B cell (primary cell): ENCODE measurements at regions not wholly inside any gene's neighbourhood (a gene's known extent, or its start where the extent isn't known, plus 50 kb on each side); places are given as distances from the start of the nearest gene placed in this dataset.

Experiments
- ATAC-seq: fragments of 200-7000 bp; cut with Tn5 transposase; one replicate; pipeline ENCODE4 v1.10.0; 2021; ENCODE audit warnings: low read depth, mild to moderate bottlenecking, moderate number of reproducible peaks, moderate library complexity
- CTCF ChIA-PET: fragments of 350-600 bp; sonication (Branson Sonifier 250); formaldehyde crosslinking; loops from one replicate; lab custom pipeline; 2021; ENCODE audit warnings: antibody characterized with exemption, inconsistent platforms; lab: Charles Lee
- POLR2A ChIA-PET: fragments of 350-600 bp; sonication (Branson Sonifier 250); formaldehyde crosslinking; loops from one replicate; lab custom pipeline; 2021; ENCODE audit warnings: antibody characterized with exemption; lab: Charles Lee
- DNase-seq: peaks from one replicate; pipeline ENCODE4 v3.0.0; 2013
- H2AFZ ChIP-seq: 2 replicates; pipeline ENCODE4 v1.6.1; 2012; ENCODE audit warnings: mild to moderate bottlenecking, low read depth, low read length; ENCODE audit not compliant: insufficient read depth, poor library complexity, severe bottlenecking
- H3K27ac ChIP-seq, 2 donors: 1 replicate in 1 of 2; 2 replicates in 1 of 2; pipeline ENCODE4 v1.5.1; 2012 to 2013; ENCODE audit warnings: low read length in 2 of 2, mild to moderate bottlenecking in 2 of 2, moderate library complexity in 1 of 2
- H3K27me3 ChIP-seq, 4 experiments: fragments of 200-600 bp in 1 of 4; sonication (generic) in 1 of 4; replicated peaks in 1 of 4; 1 replicate in 2 of 4; 2 replicates in 2 of 4; pipeline versions ENCODE4 v1.6.1 to v1.7.0; 2013 to 2016; ENCODE audit warnings: low read length in 3 of 4, mild to moderate bottlenecking in 2 of 4, mixed read lengths in 1 of 4, moderate library complexity in 1 of 4; ENCODE audit not compliant: insufficient read depth in 4 of 4, control insufficient read depth in 3 of 4; ENCODE audit errors: control extremely low read depth in 1 of 4
- H3K36me3 ChIP-seq, 2 experiments: replicated peaks in 1 of 2; 1 replicate in 1 of 2; 2 replicates in 1 of 2; pipeline versions ENCODE4 v1.6.1 to v1.7.1; 2013; ENCODE audit warnings: low read length in 1 of 2; ENCODE audit not compliant: insufficient read depth in 2 of 2, control insufficient read depth in 1 of 2; ENCODE audit errors: control extremely low read depth in 1 of 2, extremely low read depth in 1 of 2
- H3K4me1 ChIP-seq, 2 donors: fragments of 200-600 bp in 1 of 2; sonication (generic) in 1 of 2; 1 replicate in 1 of 2; 2 replicates in 1 of 2; pipeline versions ENCODE4 v1.5.1 to v1.6.1; 2013 to 2017; ENCODE audit warnings: low read length in 2 of 2; ENCODE audit not compliant: control insufficient read depth in 2 of 2, insufficient read depth in 2 of 2
- H3K4me2 ChIP-seq: replicated peaks from 2 replicates; pipeline ENCODE3; 2012; ENCODE audit warnings: mild to moderate bottlenecking, low read depth, low read length; ENCODE audit not compliant: poor library complexity, severe bottlenecking
- H3K4me3 ChIP-seq, 5 experiments: fragments of 200-600 bp in 1 of 5; sonication (generic) in 1 of 5; 1 replicate in 3 of 5; 2 replicates in 2 of 5; pipeline versions ENCODE4 v1.5.1 to v1.7.0; 2011 to 2016; ENCODE audit warnings: low read length in 4 of 5, mild to moderate bottlenecking in 4 of 5, low read depth in 2 of 5, control low read depth in 1 of 5, moderate library complexity in 1 of 5; ENCODE audit not compliant: insufficient read depth in 1 of 5; ENCODE audit errors: control extremely low read depth in 1 of 5, extremely low read depth in 1 of 5
- H3K79me2 ChIP-seq: fragments of 200-600 bp; sonication (generic); one replicate; pipeline ENCODE4 v1.6.0; 2016; ENCODE audit warnings: low read length; ENCODE audit not compliant: control insufficient read depth, insufficient read depth
- H3K9ac ChIP-seq: fragments of 200-600 bp; sonication (generic); 2 replicates; pipeline ENCODE4 v1.6.1; 2017; ENCODE audit warnings: mild to moderate bottlenecking, low read length, moderate library complexity
- H3K9me3 ChIP-seq, 3 donors: one replicate each; pipeline versions ENCODE4 v1.6.1 to v1.7.1; 2013; ENCODE audit warnings: low read length in 2 of 3; ENCODE audit not compliant: control insufficient read depth in 2 of 3, insufficient read depth in 1 of 3; ENCODE audit errors: control extremely low read depth in 1 of 3
- H4K20me1 ChIP-seq: 2 replicates; pipeline ENCODE4 v1.6.0; 2012; ENCODE audit warnings: mild to moderate bottlenecking, low read length; ENCODE audit not compliant: insufficient read depth, control insufficient read depth, poor library complexity, severe bottlenecking
- H3K27ac Mint-ChIP-seq: one replicate; pipeline ENCODE4 v1.8.0; 2021; ENCODE audit warnings: mixed read lengths
- H3K27me3 Mint-ChIP-seq: one replicate; pipeline ENCODE4 v1.8.0; 2021; ENCODE audit warnings: mixed read lengths
- H3K4me1 Mint-ChIP-seq: one replicate; pipeline ENCODE4 v1.8.0; 2021; ENCODE audit warnings: mixed read lengths
- H3K4me3 Mint-ChIP-seq: one replicate; pipeline ENCODE4 v1.8.0; 2021; ENCODE audit warnings: mixed read lengths
- H3K9me3 Mint-ChIP-seq: one replicate; pipeline ENCODE4 v1.8.0; 2022; ENCODE audit warnings: mixed read lengths; ENCODE audit not compliant: insufficient read depth
- EZH2 ChIP-seq: IDR thresholded peaks from 2 replicates; pipeline ENCODE4 v1.6.1; 2012; ENCODE audit warnings: borderline replicate concordance, low read depth, mild to moderate bottlenecking, moderate library complexity, low read length; ENCODE audit not compliant: insufficient read depth, poor library complexity, severe bottlenecking
- WGBS: methylation state at CpG from one replicate; pipeline ENCODE4 v1.1.5; 2013; ENCODE audit warnings: missing lambda C conversion rate; ENCODE audit not compliant: insufficient coverage; 5-methylcytosine and 5-hydroxymethylcytosine counted together
- intact Hi-C: fragments of 100-400 bp; cut with micrococcal nuclease; formaldehyde crosslinking; loops from one replicate; pipeline ENCODE4 v1.10.0; 2022
- TF ChIP-seq, protein P1 (sequence below): fragments of 200-600 bp; IDR thresholded peaks from one replicate; pipeline ENCODE4 v1.8.0; 2022; ENCODE audit warnings: antibody characterized with exemption, mild to moderate bottlenecking

DNA sequence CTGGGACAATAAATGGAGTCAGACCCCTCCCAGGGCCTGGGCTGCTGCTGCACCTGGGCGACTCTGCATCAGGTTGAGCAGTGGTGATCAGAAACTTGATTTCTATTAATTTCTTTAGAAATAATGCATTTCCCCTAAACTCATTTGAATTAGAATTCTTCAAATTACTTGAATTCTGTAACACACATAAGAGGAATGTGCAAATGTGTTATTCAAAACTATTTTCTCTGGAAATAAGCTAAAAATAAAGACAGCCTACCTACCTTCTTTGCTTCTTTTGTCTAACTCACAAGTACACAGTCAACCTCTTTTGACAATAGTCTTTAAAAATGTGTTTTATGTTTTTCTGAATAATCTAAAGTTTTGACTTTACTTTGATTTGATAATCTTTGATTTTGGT is 433.0 kb downstream of the KLF12 start:
- ChIA-PET CTCF (interaction anchor here (1.2 kb wide), 1 partner anchor 13 kb away, joined by 3 read pairs; no protein-coding TSS in a partner anchor), POLR2A (no interaction called here)
- Histone ChIP-seq H3K9ac (no peak overlapping the region), H3K4me1 (peaks cover 0 to 7% of the 10 kb centered on the region in 2 donors), H3K9me3 (no peaks in the 10 kb centered on the region), H4K20me1 (no peaks in the 10 kb centered on the region), H3K4me2 (no peak overlapping the region), H2AFZ (no peak overlapping the region), H3K4me3 (no peak overlapping the region), H3K79me2 (no peaks in the 10 kb centered on the region), H3K36me3 (peaks cover 0 to 12% of the 10 kb centered on the region in 2 experiments), H3K27ac (no peak overlapping the region), H3K27me3 (no peaks in the 10 kb centered on the region)
- WGBS, result no CpG with 5 or more reads among the region's 1 CpG
- Mint-ChIP-seq H3K4me3 (no peak overlapping the region), H3K9me3 (no peaks in the 10 kb centered on the region), H3K27ac (no peak overlapping the region), H3K4me1 (peaks cover 18% of the 10 kb centered on the region), H3K27me3 (no peaks in the 10 kb centered on the region)
- no peak for DNase-seq
- ATAC-seq, result no peak
- TF ChIP-seq EZH2, result no peak
- TF ChIP-seq, protein P1, sequence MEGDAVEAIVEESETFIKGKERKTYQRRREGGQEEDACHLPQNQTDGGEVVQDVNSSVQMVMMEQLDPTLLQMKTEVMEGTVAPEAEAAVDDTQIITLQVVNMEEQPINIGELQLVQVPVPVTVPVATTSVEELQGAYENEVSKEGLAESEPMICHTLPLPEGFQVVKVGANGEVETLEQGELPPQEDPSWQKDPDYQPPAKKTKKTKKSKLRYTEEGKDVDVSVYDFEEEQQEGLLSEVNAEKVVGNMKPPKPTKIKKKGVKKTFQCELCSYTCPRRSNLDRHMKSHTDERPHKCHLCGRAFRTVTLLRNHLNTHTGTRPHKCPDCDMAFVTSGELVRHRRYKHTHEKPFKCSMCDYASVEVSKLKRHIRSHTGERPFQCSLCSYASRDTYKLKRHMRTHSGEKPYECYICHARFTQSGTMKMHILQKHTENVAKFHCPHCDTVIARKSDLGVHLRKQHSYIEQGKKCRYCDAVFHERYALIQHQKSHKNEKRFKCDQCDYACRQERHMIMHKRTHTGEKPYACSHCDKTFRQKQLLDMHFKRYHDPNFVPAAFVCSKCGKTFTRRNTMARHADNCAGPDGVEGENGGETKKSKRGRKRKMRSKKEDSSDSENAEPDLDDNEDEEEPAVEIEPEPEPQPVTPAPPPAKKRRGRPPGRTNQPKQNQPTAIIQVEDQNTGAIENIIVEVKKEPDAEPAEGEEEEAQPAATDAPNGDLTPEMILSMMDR, result no peak
- intact Hi-C loops, result no loop called here

DNA sequence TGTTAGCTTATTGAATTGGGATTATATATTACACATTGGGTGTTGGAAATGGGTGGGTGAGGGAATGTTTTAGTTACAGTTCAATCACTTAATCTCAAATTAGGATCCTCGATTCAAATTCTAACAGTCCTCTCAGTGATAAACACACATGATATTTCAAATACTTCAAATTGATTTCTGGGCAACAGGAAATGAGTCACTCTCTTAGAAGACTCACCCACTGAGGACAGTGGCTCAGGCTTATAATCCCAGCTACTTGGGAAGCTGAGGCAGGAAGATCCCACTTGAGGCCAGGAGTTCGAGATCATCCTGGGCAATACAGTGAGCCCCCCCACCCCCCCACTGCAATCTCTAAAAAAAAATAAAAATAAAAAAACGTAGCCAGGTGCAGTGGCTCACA is 435.3 kb downstream of the KLF12 start:
- H3K4me1 Mint-ChIP-seq, result peaks cover 12% of the 10 kb centered on the region
- H3K4me3 Mint-ChIP-seq, result no peak overlapping the region
- H3K4me3 ChIP-seq, result no peak overlapping the region
- H4K20me1 ChIP-seq, result no peaks in the 10 kb centered on the region
- peaks cover 0 to 7% of the 10 kb centered on the region in 2 donors for H3K4me1 ChIP-seq
- no peaks in the 10 kb centered on the region for H3K9me3 Mint-ChIP-seq
- no peaks in the 10 kb centered on the region for H3K27me3 Mint-ChIP-seq
- peaks cover 1 to 24% of the 10 kb centered on the region in 2 experiments for H3K36me3 ChIP-seq
- CTCF ChIA-PET, result no interaction called here
- POLR2A ChIA-PET, result no interaction called here
- intact Hi-C loops, result no loop called here
- no peak overlapping the region for H3K27ac ChIP-seq
- H3K4me2 ChIP-seq, result no peak overlapping the region
- H3K27ac Mint-ChIP-seq, result no peak overlapping the region
- ATAC-seq (no peak), DNase-seq (no peak)
- TF ChIP-seq, protein P1, result no peak
- TF ChIP-seq EZH2, result no peak
- no peaks in the 10 kb centered on the region for H3K27me3 ChIP-seq
- H3K9ac ChIP-seq, result no peak overlapping the region
- H3K79me2 ChIP-seq, result no peaks in the 10 kb centered on the region
- no peak overlapping the region for H2AFZ ChIP-seq
- WGBS, result 100% methylated on average over 1 of the region's 3 CpGs
- no peaks in the 10 kb centered on the region for H3K9me3 ChIP-seq
